ENCODE measurements at regions not wholly inside any gene's neighbourhood (a gene's known extent, or its start where the extent isn't known, plus 50 kb on each side); places are given as distances from the start of the nearest gene placed in this dataset.

GRCh38 chr20:63085151-63085861 is 78.5 kb upstream of the BHLHE23 start:
- DNase-seq: no peak

- DNase-seq: no peak
These were observed 77.8 kb upstream of the BHLHE23 start for GRCh38 chr20:63084563-63084927.

DNA sequence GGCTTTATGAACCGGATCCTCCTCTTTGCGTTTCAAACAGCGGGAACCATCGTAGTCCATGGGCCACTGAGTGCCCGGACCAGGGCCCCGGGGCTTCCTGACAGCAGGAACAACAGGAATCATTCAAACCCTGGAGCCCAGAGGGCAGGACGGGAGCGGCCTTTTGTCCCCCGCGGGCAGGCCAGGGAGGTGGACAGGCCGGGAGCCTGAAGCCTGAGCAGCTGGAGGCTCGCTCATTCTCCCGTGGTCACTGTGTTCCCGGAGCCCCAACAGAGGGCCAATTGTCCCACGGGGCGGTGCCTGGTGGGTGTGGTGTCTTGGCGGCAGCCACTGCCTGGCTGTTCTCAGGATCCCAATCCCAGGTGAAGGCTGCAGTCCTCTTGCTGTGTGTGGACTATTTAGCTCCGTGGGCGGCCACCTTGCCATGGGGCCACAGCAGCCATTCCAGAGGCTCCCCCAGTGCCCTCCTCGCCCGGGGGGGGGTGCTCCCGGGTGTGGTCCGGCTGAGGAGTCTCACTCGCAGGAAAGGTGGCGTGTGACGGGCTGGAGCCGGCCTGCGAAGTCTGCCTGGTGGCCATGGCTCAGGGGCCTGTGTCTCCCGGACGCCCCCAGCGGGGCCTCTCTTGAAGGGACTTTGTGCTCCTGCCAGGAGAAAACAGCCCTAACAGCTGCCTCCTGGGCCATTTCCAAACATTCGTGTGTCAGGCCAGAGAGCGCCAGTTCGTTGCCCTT is 77.2 kb upstream of the BHLHE23 start:
- DNase-seq: no peak

DNA sequence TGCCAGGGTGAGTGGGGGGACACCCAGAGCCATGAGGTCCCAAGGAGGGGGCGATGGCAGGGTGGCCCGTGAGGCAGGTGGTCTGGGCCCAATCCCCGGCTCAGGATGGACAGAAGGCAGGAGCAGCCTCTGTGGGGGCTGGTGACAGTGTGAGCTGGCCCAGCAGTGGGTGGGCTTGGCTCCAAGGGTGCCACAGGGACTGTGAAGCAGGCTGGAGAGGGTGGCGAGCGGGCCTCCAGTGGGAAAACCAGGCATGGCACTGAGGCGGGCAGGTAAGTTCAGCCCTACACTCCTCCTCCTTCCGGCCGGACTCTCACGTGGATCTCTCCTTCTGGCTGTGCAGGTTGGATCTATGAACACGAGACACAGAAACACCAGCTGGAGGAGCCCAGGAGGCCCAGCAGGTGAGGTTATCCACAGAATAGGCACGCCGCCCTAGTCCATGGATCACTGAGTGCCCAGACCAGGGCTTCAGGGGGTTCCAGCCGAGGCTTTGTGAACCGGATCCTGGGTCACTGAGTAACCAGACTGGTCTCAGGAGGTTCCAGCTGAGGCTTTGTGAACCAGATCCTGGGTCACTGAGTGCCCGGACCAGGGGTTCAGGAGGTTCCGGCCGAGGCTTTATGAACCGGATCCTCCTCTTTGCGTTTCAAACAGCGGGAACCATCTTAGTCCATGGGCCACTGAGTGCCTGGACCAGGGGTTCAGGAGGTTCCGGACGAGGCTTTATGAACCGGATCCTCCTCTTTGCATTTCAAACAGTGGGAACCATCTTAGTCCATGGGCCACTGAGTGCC is 76.4 kb upstream of the BHLHE23 start:
- no peak for DNase-seq

- DNase-seq: peak; percentile 42
These were observed 75.7 kb upstream of the BHLHE23 start for GRCh38 chr20:63082308-63082938.

GRCh38 chr20:63081831-63082230 is 75.1 kb upstream of the BHLHE23 start:
- DNase-seq: no peak

DNA sequence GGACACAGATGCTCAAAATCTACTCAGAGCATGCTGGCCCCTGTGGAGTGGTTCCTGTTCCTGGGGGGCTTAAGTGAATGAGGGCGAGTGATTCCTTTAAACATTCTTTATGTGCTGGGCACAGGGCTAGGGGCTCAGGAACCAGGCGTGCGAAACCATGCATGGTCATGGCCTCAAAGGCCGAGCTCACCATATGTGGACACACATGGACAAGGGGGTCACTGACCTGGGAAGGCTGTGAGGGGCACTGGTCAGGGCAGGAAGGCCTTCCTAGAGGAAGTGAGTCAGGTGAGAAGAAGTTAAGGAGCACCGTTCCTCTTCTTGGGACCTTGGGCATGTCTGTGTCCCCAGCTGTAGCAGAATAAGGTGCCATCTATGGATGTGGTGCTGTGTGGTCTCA is 74.6 kb upstream of the BHLHE23 start:
- no peak for DNase-seq

GRCh38 chr20:63080811-63081210 is 74.0 kb upstream of the BHLHE23 start:
- no peak for DNase-seq

DNA sequence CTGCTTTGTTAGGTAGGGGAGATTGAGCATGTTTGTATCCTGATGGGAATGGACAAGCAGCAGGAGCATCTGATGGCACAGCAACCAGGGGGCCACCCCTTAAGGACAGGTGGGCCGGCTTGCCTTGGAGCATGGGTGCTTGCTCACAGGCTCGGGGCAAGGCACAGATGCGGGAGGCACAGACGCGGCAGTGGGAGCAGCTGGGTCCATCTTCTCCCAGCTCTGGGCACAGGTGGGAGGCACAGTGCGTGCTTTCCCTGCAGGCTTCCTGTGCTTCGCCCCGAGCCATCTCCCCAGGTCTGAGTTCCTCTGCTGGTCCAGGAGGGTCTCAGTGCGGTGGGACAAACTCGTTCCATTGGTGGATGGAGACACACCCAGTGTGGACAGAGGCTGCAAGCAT is 73.6 kb upstream of the BHLHE23 start:
- no peak for DNase-seq

- no peak for DNase-seq
These were observed 73.2 kb upstream of the BHLHE23 start for GRCh38 chr20:63079971-63080370.

GRCh38 chr20:63077705-63078104 is 70.9 kb upstream of the BHLHE23 start:
- no peak for DNase-seq

DNA sequence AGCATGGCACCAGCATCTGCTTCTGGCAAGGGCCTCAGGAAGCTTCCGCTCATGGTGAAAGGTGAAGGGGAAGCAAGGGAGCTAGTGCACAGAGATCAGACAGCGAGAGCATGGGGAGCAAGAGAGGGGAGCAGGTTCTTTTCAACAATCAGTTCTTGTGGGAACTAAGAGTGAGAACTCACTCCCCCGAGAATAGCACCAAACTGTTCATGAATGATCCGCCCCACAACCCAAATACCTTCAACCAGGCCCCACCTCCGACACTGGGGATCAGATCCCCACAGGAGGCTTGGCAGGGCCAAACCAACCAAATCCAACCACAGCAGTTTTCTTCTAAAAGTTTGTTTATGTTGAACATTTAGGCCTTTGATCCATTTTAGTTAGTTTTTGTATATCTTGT is 69.7 kb upstream of the BHLHE23 start:
- DNase-seq: no peak

DNA sequence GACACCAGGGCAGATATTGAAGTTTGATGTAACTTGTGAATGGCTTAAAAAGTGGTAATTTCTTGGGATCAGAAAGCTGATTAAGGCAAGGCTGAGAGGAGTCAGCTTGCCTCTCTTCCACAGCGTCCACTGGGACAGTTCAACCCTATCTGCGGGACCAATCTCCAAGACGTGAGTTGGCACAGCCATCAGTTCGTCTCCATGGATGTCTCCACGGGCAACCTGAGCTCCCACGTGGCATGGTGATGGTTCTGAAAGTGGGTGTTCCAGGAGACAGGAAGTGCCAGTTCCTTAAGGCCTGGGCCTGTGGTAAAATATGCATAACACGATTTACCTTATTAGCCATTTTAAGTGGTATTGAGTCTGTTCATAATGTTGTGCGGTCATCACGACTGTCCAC is 67.9 kb upstream of the BHLHE23 start:
- DNase-seq: no peak

- no peak for DNase-seq
These were observed 67.4 kb upstream of the BHLHE23 start for GRCh38 chr20:63074182-63074581.

GRCh38 chr20:63073738-63074065 is 66.9 kb upstream of the BHLHE23 start:
- no peak for DNase-seq

GRCh38 chr20:63072991-63073737 is 66.4 kb upstream of the BHLHE23 start:
- DNase-seq: no peak

- DNase-seq: no peak
These were observed 65.5 kb upstream of the BHLHE23 start for GRCh38 chr20:63072231-63072791.

GRCh38 chr20:63071541-63072181 is 64.9 kb upstream of the BHLHE23 start:
- peak; percentile 30 for DNase-seq

- no peak for DNase-seq
These were observed 64.2 kb upstream of the BHLHE23 start for GRCh38 chr20:63070771-63071540.

GRCh38 chr20:63070301-63070625 is 63.5 kb upstream of the BHLHE23 start:
- no peak for DNase-seq

Measured in fibroblast of skin of scalp (primary cell).